ENCODE measurements at regions not wholly inside any gene's neighbourhood (a gene's known extent, or its start where the extent isn't known, plus 50 kb on each side); places are given as distances from the start of the nearest gene placed in this dataset. TPM values are rescaled to one million over a fixed set of nuclear protein-coding genes. Genes with fewer than 3 reads are reported as not detected.

DNA sequence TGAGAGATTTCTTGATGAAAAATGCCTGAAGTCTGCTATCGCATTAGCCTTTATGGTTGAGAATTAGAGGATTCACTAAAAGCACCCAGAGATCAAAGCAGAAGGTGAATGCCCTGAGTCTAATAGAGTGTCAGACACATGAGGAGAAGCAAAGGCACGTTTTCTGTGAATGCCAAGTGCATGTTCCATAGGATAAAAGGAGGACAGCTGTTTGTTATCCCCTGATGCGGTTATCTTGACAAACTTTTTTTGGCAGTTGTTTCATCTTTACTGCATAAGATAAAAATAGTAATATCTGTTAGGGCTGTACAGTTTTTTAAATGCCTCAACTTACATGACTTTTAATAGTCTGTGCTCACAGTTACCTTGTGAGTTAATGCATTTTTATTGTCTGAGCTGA lies 65.3 kb upstream of the CD96 start:
- DNase-seq, result no peak

DNA sequence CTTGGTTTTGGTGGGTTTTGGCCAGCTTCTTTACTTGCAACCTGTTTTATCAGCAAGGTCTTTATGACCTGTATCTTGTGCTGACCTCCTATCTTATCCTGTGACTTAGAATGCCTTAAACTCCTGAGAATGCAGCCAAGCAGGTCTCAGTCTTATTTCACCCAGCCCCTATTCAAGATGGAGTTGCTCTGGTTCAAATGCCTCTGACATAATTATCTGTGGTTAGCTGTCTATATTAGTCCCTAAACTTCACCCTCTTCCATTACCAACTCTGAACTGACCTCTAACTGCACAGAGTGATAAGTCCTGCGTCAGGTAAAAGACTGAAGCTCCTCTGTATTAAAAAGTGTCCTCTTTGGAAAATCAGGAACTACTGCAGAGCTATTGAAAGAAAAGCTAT lies 61.9 kb upstream of the CD96 start:
- no peak for DNase-seq

DNA sequence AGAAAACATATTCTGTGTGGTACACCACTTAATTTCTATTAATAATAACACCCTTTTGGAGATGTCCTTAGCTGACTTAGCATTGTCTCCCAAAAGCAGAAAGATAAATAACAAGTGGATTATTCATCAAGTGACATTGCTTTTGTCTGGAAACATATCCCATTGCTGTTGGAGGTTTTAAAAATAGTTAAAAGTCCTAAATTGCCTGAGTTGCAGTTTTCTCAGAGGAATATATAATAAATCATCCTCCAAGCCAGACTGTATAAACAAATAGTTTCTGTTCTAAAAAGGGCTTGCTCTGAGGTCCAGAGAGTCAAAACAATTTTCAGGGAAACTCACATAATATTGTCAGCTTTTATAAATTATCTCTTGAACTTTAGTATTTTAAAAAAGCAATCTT lies 60.4 kb upstream of the CD96 start:
- no peak for DNase-seq

DNA sequence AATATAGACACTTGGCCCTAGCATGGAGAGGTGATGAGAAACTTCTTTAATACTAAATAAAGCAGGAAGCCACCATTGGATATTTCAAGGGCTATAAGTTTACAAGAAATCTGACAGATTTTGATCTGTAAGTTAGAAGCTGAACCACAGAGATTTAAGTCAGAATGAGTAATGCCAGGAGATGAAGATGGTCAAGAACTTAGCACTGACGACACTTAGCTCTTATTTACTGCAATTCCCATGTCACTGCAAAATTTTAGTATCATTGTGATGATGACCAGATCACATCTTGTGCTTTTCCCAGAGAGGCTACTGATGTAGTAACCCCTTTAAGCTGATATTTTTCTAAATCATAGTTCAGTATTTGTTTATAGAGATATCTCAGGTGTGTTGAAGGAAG lies 59.4 kb upstream of the CD96 start:
- no peak for DNase-seq

DNA sequence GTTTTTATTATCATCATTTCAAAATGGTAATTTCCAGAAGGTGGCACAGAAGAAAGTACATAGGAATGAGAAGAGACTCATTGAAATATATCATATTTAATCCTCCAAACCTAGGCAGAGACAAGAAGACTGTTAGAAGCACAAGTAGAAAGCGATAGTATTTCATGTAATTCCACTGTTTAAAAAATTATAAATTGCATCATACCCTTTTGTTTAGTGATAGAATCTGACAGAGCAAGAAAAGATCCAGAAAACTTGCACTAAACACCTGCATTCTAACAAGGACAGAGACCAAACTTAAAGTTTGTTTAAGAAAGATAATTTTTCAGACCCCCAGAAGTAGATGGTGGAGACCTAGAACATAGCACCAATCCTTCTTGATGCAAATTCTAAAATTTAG lies 56.9 kb upstream of the CD96 start:
- no peak for DNase-seq

Small RNA genes lying in the stretch of these regions (small RNA-seq; reads per million reads assigned to genes)
- not detected for gene ATP6V0CP2 (ENCODE audit: low replicate concordance)

Measured in skin of body (tissue), 2 donors.